Erythroblast (primary cell): ENCODE measurements at regions not wholly inside any gene's neighbourhood (a gene's known extent, or its start where the extent isn't known, plus 50 kb on each side); places are given as distances from the start of the nearest gene placed in this dataset.

Experiments used
- GATA1 ChIP-seq: IDR thresholded peaks from 2 replicates; pipeline ENCODE4 v1.6.1; 2011; ENCODE audit warnings: low read depth, mild to moderate bottlenecking, control low read depth, low read length, moderate library complexity
- POLR2A ChIP-seq: IDR thresholded peaks from 2 replicates; pipeline ENCODE4 v1.6.1; 2011; ENCODE audit warnings: mild to moderate bottlenecking, low read length

DNA sequence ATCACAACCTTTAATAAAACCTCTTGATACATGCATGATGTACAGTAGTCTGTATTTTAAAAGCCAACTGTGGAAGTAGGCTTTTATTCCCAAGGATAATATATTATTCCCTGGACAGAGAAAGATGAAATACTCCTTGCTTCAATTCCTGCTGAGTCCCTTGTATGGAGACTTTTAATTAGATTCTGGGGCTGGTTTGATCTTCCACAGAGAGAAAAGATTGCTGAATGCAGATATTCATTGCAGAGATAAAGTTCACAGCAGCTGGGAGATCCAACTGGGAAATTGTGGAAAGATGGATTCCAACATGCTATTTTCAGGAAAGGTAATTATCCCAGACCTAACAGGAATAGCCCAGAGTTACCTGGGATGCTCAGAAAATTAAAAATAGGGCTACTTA is 607.0 kb upstream of the HS6ST1 start:
- TF ChIP-seq POLR2A: no peak
- no peak for TF ChIP-seq GATA1
